Upper lobe of right lung (tissue), 1 donor: ENCODE measurements at regions not wholly inside any gene's neighbourhood (a gene's known extent, or its start where the extent isn't known, plus 50 kb on each side); places are given as distances from the start of the nearest gene placed in this dataset.

Experiments
- ATAC-seq: fragments of 200-7000 bp; cut with Tn5 transposase; one replicate; pipeline ENCODE4 v1.9.1; 2020; ENCODE audit warnings: mild to moderate bottlenecking, moderate library complexity
- DNase-seq: peaks from one replicate; pipeline ENCODE4 v3.0.0-alpha.2; 2020
- H3K27ac ChIP-seq: fragments of 200-600 bp; one replicate; pipeline ENCODE4 v1.8.0; 2022
- H3K27me3 ChIP-seq: fragments of 200-600 bp; one replicate; pipeline ENCODE4 v1.8.0; 2022; ENCODE audit warnings: mild to moderate bottlenecking
- H3K36me3 ChIP-seq: fragments of 200-600 bp; one replicate; pipeline ENCODE4 v1.8.0; 2022
- H3K4me1 ChIP-seq: fragments of 200-600 bp; one replicate; pipeline ENCODE4 v1.8.0; 2022
- H3K4me3 ChIP-seq: fragments of 200-600 bp; one replicate; pipeline ENCODE4 v1.8.0; 2022; ENCODE audit warnings: mild to moderate bottlenecking
- H3K9me3 ChIP-seq: fragments of 200-600 bp; one replicate; pipeline ENCODE4 v1.8.0; 2022
- intact Hi-C: fragments of 100-400 bp; cut with DNase I; formaldehyde crosslinking; loops from one replicate; pipeline ENCODE4 v1.11.0; 2022
- TF ChIP-seq, protein P1 (sequence below): fragments of 200-600 bp; IDR thresholded peaks from one replicate; pipeline ENCODE4 v1.8.0; 2022; ENCODE audit warnings: antibody characterized with exemption
- donor health status: DM: no; HTN: yes; CAD: no; lungs with severe emphysema.

DNA sequence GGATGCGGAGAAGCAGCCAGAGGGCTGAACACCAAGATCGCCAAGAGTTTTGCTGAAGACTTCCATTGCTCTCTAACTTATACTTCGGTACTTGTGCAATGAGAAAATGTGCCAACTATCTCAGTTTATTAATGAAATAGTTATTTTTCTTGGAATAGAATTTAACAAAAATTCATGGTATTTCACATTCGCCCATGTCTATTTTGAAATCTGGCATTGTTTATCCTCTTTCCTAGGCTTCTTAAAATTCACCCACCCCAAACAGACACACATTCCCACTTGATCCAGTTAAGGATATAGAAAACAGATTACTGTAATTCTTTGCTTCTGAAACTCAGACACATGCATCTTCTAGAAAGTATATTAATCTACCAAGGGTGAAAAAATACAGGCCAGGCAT lies 56.3 kb upstream of the ADAMTS5 start:
- Histone ChIP-seq H3K9me3 (no peaks in the 10 kb centered on the region), H3K4me3 (no peak overlapping the region), H3K4me1 (peaks cover 4% of the 10 kb centered on the region), H3K27me3 (no peaks in the 10 kb centered on the region), H3K27ac (no peak overlapping the region), H3K36me3 (no peaks in the 10 kb centered on the region)
- no peak for ATAC-seq
- DNase-seq: no peak
- intact Hi-C loops: no loop called here
- TF ChIP-seq, protein P1, sequence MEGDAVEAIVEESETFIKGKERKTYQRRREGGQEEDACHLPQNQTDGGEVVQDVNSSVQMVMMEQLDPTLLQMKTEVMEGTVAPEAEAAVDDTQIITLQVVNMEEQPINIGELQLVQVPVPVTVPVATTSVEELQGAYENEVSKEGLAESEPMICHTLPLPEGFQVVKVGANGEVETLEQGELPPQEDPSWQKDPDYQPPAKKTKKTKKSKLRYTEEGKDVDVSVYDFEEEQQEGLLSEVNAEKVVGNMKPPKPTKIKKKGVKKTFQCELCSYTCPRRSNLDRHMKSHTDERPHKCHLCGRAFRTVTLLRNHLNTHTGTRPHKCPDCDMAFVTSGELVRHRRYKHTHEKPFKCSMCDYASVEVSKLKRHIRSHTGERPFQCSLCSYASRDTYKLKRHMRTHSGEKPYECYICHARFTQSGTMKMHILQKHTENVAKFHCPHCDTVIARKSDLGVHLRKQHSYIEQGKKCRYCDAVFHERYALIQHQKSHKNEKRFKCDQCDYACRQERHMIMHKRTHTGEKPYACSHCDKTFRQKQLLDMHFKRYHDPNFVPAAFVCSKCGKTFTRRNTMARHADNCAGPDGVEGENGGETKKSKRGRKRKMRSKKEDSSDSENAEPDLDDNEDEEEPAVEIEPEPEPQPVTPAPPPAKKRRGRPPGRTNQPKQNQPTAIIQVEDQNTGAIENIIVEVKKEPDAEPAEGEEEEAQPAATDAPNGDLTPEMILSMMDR: no peak

DNA sequence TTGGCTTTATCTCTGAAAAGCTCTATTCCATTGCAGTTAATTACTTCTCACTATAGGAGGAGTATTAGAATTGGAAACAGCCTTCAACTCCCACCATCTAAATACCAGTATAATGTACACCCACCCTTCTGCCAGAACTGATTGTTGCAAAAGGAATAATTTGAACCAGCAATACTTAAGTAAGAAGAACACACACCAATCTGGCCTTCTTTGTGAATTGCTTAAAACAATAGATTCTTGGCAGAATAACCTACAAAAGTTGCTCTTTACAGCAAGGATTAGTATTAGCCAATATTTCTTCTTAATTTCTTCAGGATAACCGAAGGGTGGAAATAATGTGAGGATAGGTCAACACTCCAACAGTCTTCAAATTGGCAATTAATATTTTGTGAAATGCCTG lies 54.9 kb upstream of the ADAMTS5 start:
- H3K27me3 ChIP-seq: no peaks in the 10 kb centered on the region
- H3K36me3 ChIP-seq: no peaks in the 10 kb centered on the region
- no peak overlapping the region for H3K27ac ChIP-seq
- ATAC-seq (no peak), DNase-seq (no peak)
- TF ChIP-seq, protein P1: no peak
- peaks cover 4% of the 10 kb centered on the region for H3K4me1 ChIP-seq
- H3K9me3 ChIP-seq: no peaks in the 10 kb centered on the region
- H3K4me3 ChIP-seq: no peak overlapping the region
- intact Hi-C loops: no loop called here

DNA sequence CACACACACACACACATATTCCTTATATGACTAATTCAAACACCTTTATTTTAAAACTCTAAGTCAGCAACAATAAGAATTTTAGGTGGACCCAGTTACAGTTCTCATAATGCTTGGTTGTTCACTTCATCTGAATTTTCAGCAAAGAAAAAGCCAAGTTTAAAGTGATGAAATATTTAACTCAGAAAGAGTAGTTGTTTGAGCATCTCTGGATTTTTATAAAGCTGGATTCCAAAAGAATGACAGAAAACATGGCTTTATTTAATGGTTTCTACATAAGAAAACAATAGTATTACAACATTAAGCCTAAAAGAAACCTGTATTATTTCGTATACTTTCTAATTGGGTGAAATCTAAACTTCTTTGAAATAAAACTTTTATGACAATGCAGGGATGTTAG lies 54.2 kb upstream of the ADAMTS5 start:
- TF ChIP-seq, protein P1: no peak
- no peak for DNase-seq
- intact Hi-C loops: no loop called here
- H3K9me3 ChIP-seq: no peaks in the 10 kb centered on the region
- H3K4me1 ChIP-seq: peaks cover 4% of the 10 kb centered on the region
- no peak overlapping the region for H3K4me3 ChIP-seq
- H3K27ac ChIP-seq: no peak overlapping the region
- ATAC-seq: no peak
- no peaks in the 10 kb centered on the region for H3K36me3 ChIP-seq
- H3K27me3 ChIP-seq: no peaks in the 10 kb centered on the region

DNA sequence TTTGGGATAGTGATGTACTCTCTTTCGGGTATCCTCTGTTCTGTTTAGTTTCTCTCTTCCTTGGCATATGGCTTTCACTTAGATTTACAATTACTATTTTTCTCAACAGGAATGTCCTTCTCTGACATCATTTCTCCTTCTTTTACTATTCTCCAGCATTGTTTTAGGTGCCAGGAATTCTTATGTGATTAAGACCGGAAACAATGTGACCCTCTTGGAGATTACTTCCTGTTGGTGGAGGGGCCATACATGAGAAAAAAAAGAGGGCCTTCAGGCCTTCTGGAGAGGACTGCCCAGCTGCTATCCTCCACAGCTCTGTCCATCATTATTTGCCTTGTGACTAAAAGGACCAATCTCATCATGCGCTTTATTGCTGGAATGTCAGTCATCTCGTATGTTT lies 50.4 kb upstream of the ADAMTS5 start:
- Histone ChIP-seq H3K27me3 (no peaks in the 10 kb centered on the region), H3K4me1 (no peaks in the 10 kb centered on the region), H3K27ac (no peak overlapping the region), H3K36me3 (no peaks in the 10 kb centered on the region), H3K9me3 (no peaks in the 10 kb centered on the region), H3K4me3 (no peak overlapping the region)
- TF ChIP-seq, protein P1: no peak
- intact Hi-C loops: no loop called here
- no peak for ATAC-seq
- no peak for DNase-seq
